Effector memory CD8-positive, alpha-beta T cell (primary cell): ENCODE measurements at regions not wholly inside any gene's neighbourhood (a gene's known extent, or its start where the extent isn't known, plus 50 kb on each side); places are given as distances from the start of the nearest gene placed in this dataset.
"Not testable (repeated sequence)": the region's sequence is repeated elsewhere in the genome, so short reads cannot be mapped to it uniquely, and the experiment has no call there.

ENCODE experiments used
- ATAC-seq: fragments of 150-1000 bp; cut with Tn5 transposase; replicated peaks from 2 replicates; pipeline ENCODE4 v1.10.0; 2021; ENCODE audit warnings: mild to moderate bottlenecking, moderate library complexity
- DNase-seq, 3 experiments: peaks; one replicate each; pipeline ENCODE4 v3.0.0; 2021
- H3K27ac Mint-ChIP-seq, 2 donors: one replicate each; pipeline ENCODE4 v1.8.0; 2022; ENCODE audit warnings: mild to moderate bottlenecking in 2 of 2, mixed read lengths in 2 of 2, moderate library complexity in 2 of 2
- H3K27me3 Mint-ChIP-seq, 2 donors: one replicate each; pipeline ENCODE4 v1.8.0; 2022; ENCODE audit warnings: mixed read lengths in 2 of 2
- H3K36me3 Mint-ChIP-seq: one replicate; pipeline ENCODE4 v1.8.0; 2022; ENCODE audit warnings: mild to moderate bottlenecking, moderate library complexity, mixed read lengths; ENCODE audit not compliant: insufficient read depth
- H3K4me1 Mint-ChIP-seq, 2 donors: one replicate each; pipeline ENCODE4 v1.8.0; 2022; ENCODE audit warnings: low read depth in 2 of 2, mixed read lengths in 2 of 2
- H3K4me3 Mint-ChIP-seq, 2 donors: one replicate each; pipeline ENCODE4 v1.8.0; 2022; ENCODE audit warnings: mild to moderate bottlenecking in 2 of 2, mixed read lengths in 2 of 2, moderate library complexity in 2 of 2
- H3K9me3 Mint-ChIP-seq, 2 donors: one replicate each; pipeline ENCODE4 v1.8.0; 2022; ENCODE audit warnings: mixed read lengths in 2 of 2

- ATAC-seq (no peak), DNase-seq (no peak)
- Mint-ChIP-seq H3K36me3 (peaks cover 6% of the 10 kb centered on the region), H3K27ac (no peak overlapping the region), H3K4me1 (peaks cover 2 to 9% of the 10 kb centered on the region in 2 donors), H3K27me3 (no peaks in the 10 kb centered on the region), H3K9me3 (no peaks in the 10 kb centered on the region), H3K4me3 (no peak overlapping the region)
Observed at GRCh38 chrX:73940893-73941470, 88.5 kb upstream of the XIST start.

- not testable (repeated sequence) for H3K27ac Mint-ChIP-seq, ATAC-seq, H3K9me3 Mint-ChIP-seq, H3K4me3 Mint-ChIP-seq, H3K27me3 Mint-ChIP-seq, DNase-seq, H3K4me1 Mint-ChIP-seq, H3K36me3 Mint-ChIP-seq
Observed at GRCh38 chrX:73937843-73938242, 85.3 kb upstream of the XIST start.

DNA sequence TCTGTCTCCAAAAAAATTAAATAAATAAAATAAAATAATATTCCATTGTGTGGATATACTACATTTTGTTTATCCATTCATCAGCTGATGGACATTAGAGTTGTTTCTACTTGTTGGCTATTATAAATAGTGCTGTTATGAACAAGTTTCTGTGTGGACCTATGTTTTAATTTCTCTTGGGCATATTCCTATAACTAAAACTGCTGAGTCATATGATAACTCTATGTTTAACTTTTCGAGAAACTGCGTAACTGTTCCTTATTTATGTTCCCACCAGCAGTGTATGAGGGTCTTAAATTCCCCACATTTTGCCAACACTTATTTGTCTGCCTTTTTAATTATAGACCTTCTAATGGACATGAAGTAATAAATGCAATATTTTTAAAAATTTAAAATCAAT lies 80.0 kb upstream of the XIST start:
- ATAC-seq (no peak), DNase-seq (no peak)
- Mint-ChIP-seq H3K27ac (no peak overlapping the region), H3K4me3 (no peak overlapping the region), H3K4me1 (no peaks in the 10 kb centered on the region), H3K36me3 (peaks cover under 1% of the 10 kb centered on the region), H3K27me3 (no peaks in the 10 kb centered on the region), H3K9me3 (no peaks in the 10 kb centered on the region)

DNA sequence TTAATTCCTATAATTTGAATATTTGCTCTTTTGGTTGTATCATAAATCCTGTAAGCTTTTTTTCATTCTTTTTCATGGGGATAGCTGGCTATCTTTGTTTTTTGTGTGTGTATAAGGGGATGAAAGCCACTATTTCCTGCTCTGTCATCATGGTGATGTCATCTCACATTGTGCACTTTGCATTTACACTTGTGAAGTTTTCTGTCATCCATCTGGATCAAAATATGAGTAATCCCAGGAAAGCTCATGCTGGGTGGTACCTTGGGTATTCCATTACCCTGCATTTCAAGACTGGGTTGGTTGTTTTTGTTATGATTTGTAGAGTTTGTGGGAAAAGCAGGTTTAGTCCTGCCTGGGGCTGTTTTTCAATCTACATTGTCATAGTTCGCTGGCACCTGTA lies 77.8 kb upstream of the XIST start:
- ATAC-seq (no peak), DNase-seq (no peak)
- Mint-ChIP-seq H3K4me1 (no peaks in the 10 kb centered on the region), H3K4me3 (no peak overlapping the region), H3K27me3 (no peaks in the 10 kb centered on the region), H3K36me3 (no peaks in the 10 kb centered on the region), H3K27ac (no peak overlapping the region), H3K9me3 (no peaks in the 10 kb centered on the region)

DNA sequence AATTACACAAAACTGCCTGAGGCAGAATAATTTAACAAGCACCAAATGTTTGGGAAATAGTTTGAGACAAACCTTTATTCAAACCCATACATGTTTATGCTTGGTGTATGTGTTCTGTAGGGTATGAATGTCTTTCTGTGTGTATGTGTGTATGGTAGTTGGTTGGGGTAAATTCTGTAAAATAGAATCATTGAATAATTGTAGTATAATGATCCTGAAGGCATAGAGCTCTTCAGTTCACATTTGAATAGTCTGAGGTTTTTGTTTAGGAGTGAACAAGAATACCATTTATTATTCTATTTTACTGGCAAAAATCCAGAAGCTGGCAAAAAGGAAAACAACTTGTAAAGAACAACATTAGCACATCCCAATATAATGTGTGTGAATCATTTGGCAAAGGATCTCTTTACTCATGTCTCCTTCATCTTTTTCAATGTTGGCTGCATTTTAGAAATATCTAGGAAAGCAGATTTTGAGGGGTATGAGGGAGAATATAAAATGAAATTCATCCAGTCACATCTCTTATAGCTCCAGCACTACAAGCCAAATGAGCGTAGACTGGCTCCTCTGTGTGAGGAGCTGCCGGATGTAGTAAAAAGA lies 70.4 kb upstream of the XIST start:
- Mint-ChIP-seq H3K9me3 (no peaks in the 10 kb centered on the region), H3K27me3 (no peaks in the 10 kb centered on the region), H3K4me3 (no peak overlapping the region), H3K27ac (no peak overlapping the region), H3K4me1 (no peaks in the 10 kb centered on the region), H3K36me3 (no peaks in the 10 kb centered on the region)
- no peak for DNase-seq
- ATAC-seq, result no peak

GRCh38 chrX:73916931-73917667 lies 64.6 kb upstream of the XIST start:
- ATAC-seq (no peak), DNase-seq (no peak)
- no peaks in the 10 kb centered on the region for H3K9me3 Mint-ChIP-seq
- H3K27ac Mint-ChIP-seq, result no peak overlapping the region
- no peak overlapping the region for H3K4me3 Mint-ChIP-seq
- no peaks in the 10 kb centered on the region for H3K27me3 Mint-ChIP-seq
- no peaks in the 10 kb centered on the region for H3K36me3 Mint-ChIP-seq
- H3K4me1 Mint-ChIP-seq, result no peaks in the 10 kb centered on the region

DNA sequence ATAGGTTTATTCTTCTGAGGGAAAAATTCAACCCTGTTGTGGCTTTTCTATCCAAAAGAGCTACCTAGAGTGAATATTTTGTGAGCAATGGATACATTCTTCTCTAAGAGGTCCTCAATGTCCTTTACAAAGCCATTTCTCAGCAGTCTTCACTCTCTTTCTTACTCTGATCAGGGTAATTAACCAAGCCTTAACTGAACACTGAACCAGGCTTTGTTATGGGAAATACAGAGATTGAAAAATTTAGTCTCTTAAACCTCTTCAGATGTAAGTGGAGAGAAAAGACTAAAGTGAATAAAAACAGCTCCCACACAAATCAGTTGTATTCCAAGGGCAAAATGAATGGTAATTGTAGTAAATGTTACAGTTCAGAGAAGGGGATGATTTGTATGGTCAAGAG lies 64.0 kb upstream of the XIST start:
- H3K27ac Mint-ChIP-seq, result no peak overlapping the region
- H3K4me1 Mint-ChIP-seq, result no peaks in the 10 kb centered on the region
- H3K36me3 Mint-ChIP-seq, result no peaks in the 10 kb centered on the region
- H3K9me3 Mint-ChIP-seq, result no peaks in the 10 kb centered on the region
- ATAC-seq, result no peak
- peaks cover 2 to 3% of the 10 kb centered on the region in 2 donors for H3K27me3 Mint-ChIP-seq
- H3K4me3 Mint-ChIP-seq, result no peak overlapping the region
- DNase-seq, result no peak

DNA sequence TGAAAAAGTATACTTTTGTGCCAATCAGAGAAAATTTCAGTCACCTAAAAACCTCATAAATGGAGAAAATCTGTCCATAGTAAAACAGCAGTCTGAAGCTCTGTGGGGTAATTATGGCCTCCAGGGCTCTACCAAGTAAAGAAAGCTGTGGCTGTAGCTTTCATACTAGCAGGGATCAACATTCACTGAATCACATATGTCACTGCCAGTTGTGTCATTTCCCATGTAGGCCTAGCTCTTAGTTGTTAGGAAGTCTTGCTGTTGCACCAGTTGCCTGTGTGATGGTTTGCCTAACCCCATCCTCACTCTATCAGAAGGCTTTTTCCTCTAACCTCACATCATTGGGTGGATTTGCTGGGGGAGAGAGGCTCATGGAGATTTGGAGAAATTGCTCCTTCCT lies 62.3 kb upstream of the XIST start:
- not testable (repeated sequence) for H3K9me3 Mint-ChIP-seq, DNase-seq, ATAC-seq, H3K27me3 Mint-ChIP-seq, H3K36me3 Mint-ChIP-seq, H3K27ac Mint-ChIP-seq, H3K4me3 Mint-ChIP-seq, H3K4me1 Mint-ChIP-seq

DNA sequence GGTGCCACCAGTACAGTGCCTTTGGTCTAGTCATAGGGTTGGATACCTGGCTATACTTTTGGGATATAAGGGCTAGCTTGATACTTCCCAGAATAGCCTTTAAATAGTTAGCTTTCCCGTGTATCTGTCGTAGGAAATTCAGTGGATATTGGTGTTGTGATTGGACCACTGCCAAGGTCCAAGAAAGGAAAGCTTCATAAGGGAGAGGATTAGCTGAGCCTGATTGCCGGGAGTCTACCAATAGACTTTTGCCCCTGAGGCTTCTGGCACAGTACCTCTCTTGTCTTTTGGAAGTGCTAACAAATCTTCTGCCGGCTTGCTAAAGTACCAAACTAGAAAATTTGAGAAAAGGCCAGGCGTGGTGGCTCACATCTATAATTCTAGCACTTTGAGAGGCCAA lies 61.1 kb upstream of the XIST start:
- peaks cover 6 to 8% of the 10 kb centered on the region in 2 donors for H3K27me3 Mint-ChIP-seq
- no peaks in the 10 kb centered on the region for H3K36me3 Mint-ChIP-seq
- H3K4me1 Mint-ChIP-seq, result no peaks in the 10 kb centered on the region
- no peak for DNase-seq
- no peak for ATAC-seq
- no peak overlapping the region for H3K27ac Mint-ChIP-seq
- H3K4me3 Mint-ChIP-seq, result no peak overlapping the region
- H3K9me3 Mint-ChIP-seq, result no peaks in the 10 kb centered on the region

DNA sequence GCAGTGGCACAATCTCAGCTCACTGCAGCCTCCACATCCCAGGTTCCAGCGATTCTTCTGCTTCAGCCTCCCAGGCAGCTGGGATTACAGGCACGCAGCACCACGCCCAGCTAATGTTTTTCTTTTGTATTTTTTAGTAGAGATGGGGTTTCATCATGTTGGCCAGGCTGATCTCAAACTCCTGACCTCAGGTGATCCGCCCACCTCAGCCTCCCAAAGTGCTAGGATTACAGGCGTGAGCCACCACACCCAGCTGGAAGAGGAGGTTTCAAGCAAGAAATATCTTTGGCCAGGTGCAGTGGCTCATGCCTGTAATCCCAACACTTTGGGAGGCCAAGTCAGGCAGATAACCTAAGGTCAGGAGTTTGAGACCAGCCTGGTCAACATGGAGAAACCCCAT lies 59.4 kb upstream of the XIST start:
- DNase-seq, ATAC-seq, H3K4me3 Mint-ChIP-seq, H3K36me3 Mint-ChIP-seq, H3K27ac Mint-ChIP-seq, H3K9me3 Mint-ChIP-seq, H3K4me1 Mint-ChIP-seq, H3K27me3 Mint-ChIP-seq: not testable (repeated sequence)

DNA sequence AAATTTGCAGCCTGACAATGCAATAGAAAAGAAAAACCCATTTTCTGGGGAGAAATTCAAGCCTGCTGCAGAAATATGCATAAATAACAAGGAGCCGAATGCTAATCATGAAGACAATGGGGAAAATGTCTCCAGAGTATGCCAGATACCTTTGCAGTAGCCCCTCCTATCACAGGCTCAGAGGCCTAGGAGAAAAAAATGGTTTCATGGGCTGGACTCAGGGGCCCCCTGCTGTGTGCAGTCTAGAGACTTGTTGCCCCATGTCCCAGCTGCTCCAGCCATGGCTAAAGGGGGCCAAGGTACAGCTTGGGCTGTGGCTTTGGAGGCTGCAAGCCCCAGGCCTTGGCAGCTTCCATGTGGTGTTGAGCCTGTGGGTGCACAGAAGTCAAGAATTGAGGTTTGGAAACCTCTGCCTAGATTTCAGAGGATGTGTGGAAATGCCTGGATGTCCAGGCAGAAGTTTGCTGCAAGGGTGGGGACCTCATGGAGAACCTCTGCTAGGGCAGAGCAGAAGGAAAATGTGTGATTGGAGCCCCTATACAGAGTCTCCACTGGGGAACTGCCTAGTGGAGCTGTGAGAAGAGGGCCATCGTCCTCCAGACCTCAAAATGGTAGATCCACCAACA lies 53.3 kb upstream of the XIST start:
- not testable (repeated sequence) for H3K27me3 Mint-ChIP-seq, H3K27ac Mint-ChIP-seq, DNase-seq, H3K9me3 Mint-ChIP-seq, H3K4me1 Mint-ChIP-seq, H3K36me3 Mint-ChIP-seq, H3K4me3 Mint-ChIP-seq, ATAC-seq

DNA sequence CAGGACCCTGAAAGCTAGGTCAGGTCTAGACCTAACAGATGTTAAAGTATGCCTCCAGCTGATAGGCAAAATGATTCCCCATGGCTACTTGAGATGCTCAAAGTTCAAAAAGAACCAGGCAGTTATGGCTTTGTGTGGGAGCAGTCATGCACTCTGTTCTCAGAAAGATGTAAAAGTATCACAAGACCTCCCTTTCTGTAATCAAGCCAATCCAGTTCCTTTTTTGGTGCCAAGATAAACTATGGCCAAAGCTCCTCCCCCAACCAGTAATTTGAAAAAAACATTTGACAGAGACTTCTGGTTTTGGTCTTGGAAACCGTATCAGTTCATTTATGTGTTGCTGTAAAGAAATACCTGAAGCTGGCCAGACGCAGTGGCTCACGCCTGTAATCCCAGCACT lies 51.4 kb upstream of the XIST start:
- Mint-ChIP-seq H3K4me1 (no peaks in the 10 kb centered on the region), H3K27me3 (no peaks in the 10 kb centered on the region), H3K9me3 (no peaks in the 10 kb centered on the region), H3K4me3 (no peak overlapping the region), H3K27ac (no peak overlapping the region), H3K36me3 (no peaks in the 10 kb centered on the region)
- no peak for DNase-seq
- no peak for ATAC-seq
